ENCODE measurements at regions not wholly inside any gene's neighbourhood (a gene's known extent, or its start where the extent isn't known, plus 50 kb on each side); places are given as distances from the start of the nearest gene placed in this dataset.
A peak's percentile ranks its signal among the peaks of the same experiment; 100 is the strongest.

GRCh38 chrX:11944501-11944900 lies 186.5 kb downstream of the MSL3 start:
- peak; percentile 70 to 78 (median 71) for TF ChIP-seq CTCF (optimal IDR thresholded peaks at IDR 0.05 in 1 of 3, IDR thresholded peaks at IDR 0.05 in 1 of 3, conservative IDR thresholded peaks at IDR 0.05 in 1 of 3; ENCODE audit: extremely low read depth in 1 of 3, insufficient read depth in 2 of 3, low read length in 3 of 3)
- TF ChIP-seq EZH2 (IDR thresholded peaks at IDR 0.05; ENCODE audit: low read length), result no peak
